GM12878 (cell line): ENCODE measurements at regions not wholly inside any gene's neighbourhood (a gene's known extent, or its start where the extent isn't known, plus 50 kb on each side); places are given as distances from the start of the nearest gene placed in this dataset.

Experiments used
- ATAC-seq: fragments of 200-7000 bp; cut with Tn5 transposase; 3 replicates; pipeline ENCODE4 v1.9.1; 2020; ENCODE audit warnings: mild to moderate bottlenecking, moderate library complexity
- BruUV-seq: library from RNA; stranded (reverse); fragments of 400-500 nt; replicated peaks from 2 replicates; lab custom pipeline; 2021; lab: Mats Ljungman, UMichigan
- CTCF ChIA-PET: fragments of 300-600 bp; sonication (Branson Sonifier 250); formaldehyde crosslinking; extraction: SDS; loops from one replicate; lab custom pipeline; 2021; ENCODE audit warnings: inconsistent platforms; lab: Yijun Ruan, JAX
- POLR2A ChIA-PET: fragments of 350-600 bp; formaldehyde crosslinking; extraction: SDS; loops from one replicate; lab custom pipeline; 2021; ENCODE audit warnings: inconsistent platforms; lab: Charles Lee
- RAD21 ChIA-PET: fragments of 300-600 bp; sonication (Branson Sonifier 250); formaldehyde crosslinking; loops from one replicate; lab custom pipeline; 2023; ENCODE audit warnings: antibody characterized with exemption; ENCODE audit not compliant: unreplicated experiment; lab: Charles Lee
- SMC1A ChIA-PET: fragments of 300-600 bp; sonication (Branson Sonifier 250); formaldehyde crosslinking; loops from one replicate; lab custom pipeline; 2023; ENCODE audit not compliant: unreplicated experiment, uncharacterized antibody; lab: Charles Lee
- DNase-seq: peaks from one replicate; pipeline ENCODE4 v3.0.0-alpha.2; 2011; ENCODE audit warnings: low read depth, low spot score
- FAIRE-seq: peaks from 3 replicates; lab custom pipeline; 2011; peaks lifted over from hg19 to GRCh38; lab: Jason Lieb, UNC
- H2AFZ ChIP-seq: 2 replicates; pipeline ENCODE4 v1.6.0; 2011; ENCODE audit warnings: low read depth, low read length, control low read depth; ENCODE audit not compliant: control insufficient read depth
- H3K27ac ChIP-seq: 2 replicates; pipeline ENCODE4 v1.5.1; 2011; ENCODE audit warnings: control low read depth; ENCODE audit not compliant: control insufficient read depth, insufficient read depth
- H3K27me3 ChIP-seq, 2 experiments: replicated peaks in 1 of 2; 2 replicates each; pipeline versions ENCODE4 v1.6.0 to v1.6.1; 2011; ENCODE audit warnings: low read length in 1 of 2; ENCODE audit not compliant: control insufficient read depth in 2 of 2, insufficient read depth in 2 of 2
- H3K36me3 ChIP-seq, 2 experiments: 2 replicates each; pipeline ENCODE4 v1.5.1; 2011; ENCODE audit warnings: low read length in 1 of 2; ENCODE audit not compliant: control insufficient read depth in 2 of 2, insufficient read depth in 2 of 2
- H3K4me1 ChIP-seq: 2 replicates; pipeline ENCODE4 v1.6.1; 2011; ENCODE audit warnings: mild to moderate bottlenecking, low read length, moderate library complexity, mixed read lengths; ENCODE audit not compliant: control insufficient read depth, insufficient read depth
- H3K4me2 ChIP-seq: 2 replicates; pipeline ENCODE4 v1.6.0; 2011; ENCODE audit warnings: control low read depth; ENCODE audit not compliant: control insufficient read depth, insufficient read depth
- H3K4me3 ChIP-seq: fragments of 200-600 bp; sonication (generic); 2 replicates; pipeline ENCODE4 v1.5.1; 2016
- H3K79me2 ChIP-seq: 2 replicates; pipeline ENCODE4 v1.6.0; 2011; ENCODE audit warnings: low read length; ENCODE audit not compliant: control insufficient read depth, insufficient read depth
- H3K9ac ChIP-seq: 2 replicates; pipeline ENCODE4 v1.8.0; 2011; ENCODE audit warnings: low read length, control low read depth, mixed read lengths; ENCODE audit not compliant: control insufficient read depth, insufficient read depth
- H3K9me3 ChIP-seq: replicated peaks from 3 replicates; pipeline ENCODE4 v1.5.1; 2011; ENCODE audit warnings: mild to moderate bottlenecking, low read length; ENCODE audit not compliant: control insufficient read depth, insufficient read depth
- H4K20me1 ChIP-seq: 2 replicates; pipeline ENCODE4 v1.6.0; 2011; ENCODE audit not compliant: control insufficient read depth, insufficient read depth
- NFYB ChIP-seq: IDR thresholded peaks from 2 replicates; pipeline ENCODE4 v1.6.1; 2011; ENCODE audit warnings: low read depth, mild to moderate bottlenecking, low read length, improper control_type of control experiment, moderate library complexity; ENCODE audit not compliant: insufficient read depth
- RUNX3 ChIP-seq: IDR thresholded peaks from 2 replicates; pipeline ENCODE4 v1.6.1; 2012; ENCODE audit warnings: low read length, inconsistent platforms
- WRNIP1 ChIP-seq: IDR thresholded peaks from 2 replicates; pipeline ENCODE4 v1.6.1; 2011; ENCODE audit warnings: low read depth, low read length, improper control_type of control experiment, borderline replicate concordance
- WGBS: methylation state at CpG from one replicate; pipeline ENCODE4 v1.1.6; 2016; ENCODE audit warnings: low lambda C conversion rate; ENCODE audit not compliant: insufficient replicate concordance, insufficient coverage; ENCODE audit errors: missing lambda C conversion rate; 5-methylcytosine and 5-hydroxymethylcytosine counted together
- in situ Hi-C: fragments of 300-500 bp; cut with MboI; formaldehyde crosslinking; loops from 9 replicates; pipeline ENCODE4 v1.14.3; 2018; ENCODE audit warnings: mixed read lengths
- intact Hi-C: fragments of 100-400 bp; cut with micrococcal nuclease; formaldehyde crosslinking; loops from one replicate; pipeline ENCODE4 v1.14.2; 2022; ENCODE audit not compliant: unreplicated experiment
- TF ChIP-seq, protein P1 (sequence below): fragments of 450-650 bp; IDR thresholded peaks from 2 replicates; pipeline ENCODE4 v1.6.1; 2016; ENCODE audit warnings: mild to moderate bottlenecking
- TF ChIP-seq, protein P2 (sequence below), 3 experiments: IDR thresholded peaks in 2 of 3; conservative IDR thresholded peaks in 1 of 3; 2 replicates each; pipeline ENCODE4 v1.5.1; 2011; ENCODE audit warnings: low read depth in 3 of 3, low read length in 3 of 3, mild to moderate bottlenecking in 3 of 3, control low read depth in 2 of 3, moderate library complexity in 2 of 3, inconsistent platforms in 1 of 3, mixed read lengths in 1 of 3; ENCODE audit not compliant: control insufficient read depth in 2 of 3, insufficient read depth in 1 of 3; ENCODE audit errors: extremely low read depth in 1 of 3
- TF ChIP-seq, protein P3 (sequence below): fragments of 450-650 bp; IDR thresholded peaks from 2 replicates; pipeline ENCODE4 v1.6.1; 2017; ENCODE audit warnings: low read depth, mild to moderate bottlenecking, moderate library complexity
- TF ChIP-seq, protein P4 (sequence below): IDR thresholded peaks from 2 replicates; pipeline ENCODE4 v1.6.1; 2012; ENCODE audit warnings: low read depth, low read length, improper control_type of control experiment

DNA sequence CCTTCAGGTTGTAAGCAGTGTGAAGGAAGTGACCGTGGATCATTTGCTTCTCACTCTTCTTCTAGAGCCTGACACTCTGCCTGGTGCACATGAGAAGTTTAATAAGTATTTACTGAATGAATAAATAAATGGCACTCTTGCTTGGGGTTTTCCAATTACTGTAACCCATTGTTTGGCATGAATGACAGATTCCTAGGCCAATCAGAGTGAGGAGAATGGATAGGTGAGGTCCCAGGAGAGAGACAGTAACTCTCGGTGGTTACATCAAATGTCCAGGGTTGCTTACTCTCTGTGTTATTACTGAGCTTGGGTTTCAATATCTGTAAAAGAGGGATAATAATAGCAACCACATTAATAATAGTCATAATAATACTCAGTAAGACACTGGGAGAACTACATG, 204.2 kb upstream of the ISX start:
- no peak for ATAC-seq

More for the DNA sequence above, 204.2 kb upstream of the ISX start:
- in situ Hi-C loops, result no loop called here
- no peaks in the 10 kb centered on the region for H3K79me2 ChIP-seq
- RAD21 ChIA-PET, result no interaction called here
- DNase-seq, result no peak
- no peaks in the 10 kb centered on the region for H4K20me1 ChIP-seq
- no peak overlapping the region for H2AFZ ChIP-seq
- POLR2A ChIA-PET, result no interaction called here
- no TSS peak for BruUV-seq
- TF ChIP-seq, protein P1, sequence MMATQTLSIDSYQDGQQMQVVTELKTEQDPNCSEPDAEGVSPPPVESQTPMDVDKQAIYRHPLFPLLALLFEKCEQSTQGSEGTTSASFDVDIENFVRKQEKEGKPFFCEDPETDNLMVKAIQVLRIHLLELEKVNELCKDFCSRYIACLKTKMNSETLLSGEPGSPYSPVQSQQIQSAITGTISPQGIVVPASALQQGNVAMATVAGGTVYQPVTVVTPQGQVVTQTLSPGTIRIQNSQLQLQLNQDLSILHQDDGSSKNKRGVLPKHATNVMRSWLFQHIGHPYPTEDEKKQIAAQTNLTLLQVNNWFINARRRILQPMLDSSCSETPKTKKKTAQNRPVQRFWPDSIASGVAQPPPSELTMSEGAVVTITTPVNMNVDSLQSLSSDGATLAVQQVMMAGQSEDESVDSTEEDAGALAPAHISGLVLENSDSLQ, result peak; percentile 64; the same call in 1 of the 2 replicates
- TF ChIP-seq WRNIP1 (no peak), RUNX3 (0 out of 2 replicates have a peak, but pooled peaks have one; percentile 5), NFYB (0 out of 2 replicates have a peak, but pooled peaks have one; percentile 67)
- TF ChIP-seq, protein P2, sequence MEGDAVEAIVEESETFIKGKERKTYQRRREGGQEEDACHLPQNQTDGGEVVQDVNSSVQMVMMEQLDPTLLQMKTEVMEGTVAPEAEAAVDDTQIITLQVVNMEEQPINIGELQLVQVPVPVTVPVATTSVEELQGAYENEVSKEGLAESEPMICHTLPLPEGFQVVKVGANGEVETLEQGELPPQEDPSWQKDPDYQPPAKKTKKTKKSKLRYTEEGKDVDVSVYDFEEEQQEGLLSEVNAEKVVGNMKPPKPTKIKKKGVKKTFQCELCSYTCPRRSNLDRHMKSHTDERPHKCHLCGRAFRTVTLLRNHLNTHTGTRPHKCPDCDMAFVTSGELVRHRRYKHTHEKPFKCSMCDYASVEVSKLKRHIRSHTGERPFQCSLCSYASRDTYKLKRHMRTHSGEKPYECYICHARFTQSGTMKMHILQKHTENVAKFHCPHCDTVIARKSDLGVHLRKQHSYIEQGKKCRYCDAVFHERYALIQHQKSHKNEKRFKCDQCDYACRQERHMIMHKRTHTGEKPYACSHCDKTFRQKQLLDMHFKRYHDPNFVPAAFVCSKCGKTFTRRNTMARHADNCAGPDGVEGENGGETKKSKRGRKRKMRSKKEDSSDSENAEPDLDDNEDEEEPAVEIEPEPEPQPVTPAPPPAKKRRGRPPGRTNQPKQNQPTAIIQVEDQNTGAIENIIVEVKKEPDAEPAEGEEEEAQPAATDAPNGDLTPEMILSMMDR (IDR thresholded peaks at IDR 0.05 in 2 of 3, conservative IDR thresholded peaks at IDR 0.05 in 1 of 3; ENCODE audit: control insufficient read depth in 2 of 3, extremely low read depth in 1 of 3, insufficient read depth in 1 of 3, low read depth in 3 of 3, low read length in 3 of 3), result no peak
- TF ChIP-seq, protein P3, sequence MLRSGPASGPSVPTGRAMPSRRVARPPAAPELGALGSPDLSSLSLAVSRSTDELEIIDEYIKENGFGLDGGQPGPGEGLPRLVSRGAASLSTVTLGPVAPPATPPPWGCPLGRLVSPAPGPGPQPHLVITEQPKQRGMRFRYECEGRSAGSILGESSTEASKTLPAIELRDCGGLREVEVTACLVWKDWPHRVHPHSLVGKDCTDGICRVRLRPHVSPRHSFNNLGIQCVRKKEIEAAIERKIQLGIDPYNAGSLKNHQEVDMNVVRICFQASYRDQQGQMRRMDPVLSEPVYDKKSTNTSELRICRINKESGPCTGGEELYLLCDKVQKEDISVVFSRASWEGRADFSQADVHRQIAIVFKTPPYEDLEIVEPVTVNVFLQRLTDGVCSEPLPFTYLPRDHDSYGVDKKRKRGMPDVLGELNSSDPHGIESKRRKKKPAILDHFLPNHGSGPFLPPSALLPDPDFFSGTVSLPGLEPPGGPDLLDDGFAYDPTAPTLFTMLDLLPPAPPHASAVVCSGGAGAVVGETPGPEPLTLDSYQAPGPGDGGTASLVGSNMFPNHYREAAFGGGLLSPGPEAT, result no peak
- TF ChIP-seq, protein P4, sequence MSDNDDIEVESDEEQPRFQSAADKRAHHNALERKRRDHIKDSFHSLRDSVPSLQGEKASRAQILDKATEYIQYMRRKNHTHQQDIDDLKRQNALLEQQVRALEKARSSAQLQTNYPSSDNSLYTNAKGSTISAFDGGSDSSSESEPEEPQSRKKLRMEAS, result no peak
- no peak overlapping the region for H3K27ac ChIP-seq
- H3K36me3 ChIP-seq, result no peaks in the 10 kb centered on the region
- no peaks in the 10 kb centered on the region for H3K27me3 ChIP-seq
- intact Hi-C loops, result no loop called here
- no peak overlapping the region for H3K4me3 ChIP-seq
- no peak overlapping the region for H3K4me2 ChIP-seq
- 2% methylated on average over 2 of the region's 2 CpGs for WGBS
- no peaks in the 10 kb centered on the region; the same call in 2 of the 3 replicates for H3K9me3 ChIP-seq
- FAIRE-seq, result no peak
- SMC1A ChIA-PET, result no interaction called here
- H3K9ac ChIP-seq, result no peak overlapping the region
- H3K4me1 ChIP-seq, result no peaks in the 10 kb centered on the region
- CTCF ChIA-PET, result no interaction called here
